HG03571 (cell line): ENCODE measurements at regions not wholly inside any gene's neighbourhood (a gene's known extent, or its start where the extent isn't known, plus 50 kb on each side); places are given as distances from the start of the nearest gene placed in this dataset.
"Not testable (repeated sequence)": the region's sequence is repeated elsewhere in the genome, so short reads cannot be mapped to it uniquely, and the experiment has no call there.

Source experiments
- ATAC-seq: cut with Tn5 transposase; IDR thresholded peaks from one replicate; pipeline ENCODE4 v1.9.1; 2021; ENCODE audit not compliant: unreplicated experiment

DNA sequence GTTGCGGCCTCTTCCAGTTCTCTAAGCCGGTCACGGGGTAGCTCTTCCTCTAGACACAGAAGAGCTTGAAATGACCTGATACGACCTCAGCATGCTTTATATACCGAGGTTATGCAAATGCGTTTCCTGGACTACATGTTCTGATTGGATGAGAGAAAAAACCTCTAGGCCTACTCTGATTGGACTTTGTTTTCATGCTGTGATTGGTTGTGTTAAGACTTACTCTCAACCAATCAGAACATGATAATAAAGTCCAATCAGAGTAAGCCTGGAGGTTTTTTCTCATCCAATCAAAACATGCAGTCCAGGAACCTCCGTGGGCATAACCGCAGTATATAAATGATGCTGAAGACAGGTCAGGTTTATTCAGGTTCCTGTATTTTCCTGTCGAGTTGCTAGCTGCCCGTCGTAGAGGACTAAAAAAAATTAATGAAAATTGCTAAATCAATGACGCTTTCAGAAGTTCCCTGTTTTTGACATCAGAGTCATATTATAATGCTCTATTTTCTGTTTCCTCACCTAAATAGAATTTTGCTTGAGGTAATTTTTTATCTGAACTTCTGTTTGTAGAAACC lies 177.4 kb downstream of the POTEB3 start:
- no peak for ATAC-seq

DNA sequence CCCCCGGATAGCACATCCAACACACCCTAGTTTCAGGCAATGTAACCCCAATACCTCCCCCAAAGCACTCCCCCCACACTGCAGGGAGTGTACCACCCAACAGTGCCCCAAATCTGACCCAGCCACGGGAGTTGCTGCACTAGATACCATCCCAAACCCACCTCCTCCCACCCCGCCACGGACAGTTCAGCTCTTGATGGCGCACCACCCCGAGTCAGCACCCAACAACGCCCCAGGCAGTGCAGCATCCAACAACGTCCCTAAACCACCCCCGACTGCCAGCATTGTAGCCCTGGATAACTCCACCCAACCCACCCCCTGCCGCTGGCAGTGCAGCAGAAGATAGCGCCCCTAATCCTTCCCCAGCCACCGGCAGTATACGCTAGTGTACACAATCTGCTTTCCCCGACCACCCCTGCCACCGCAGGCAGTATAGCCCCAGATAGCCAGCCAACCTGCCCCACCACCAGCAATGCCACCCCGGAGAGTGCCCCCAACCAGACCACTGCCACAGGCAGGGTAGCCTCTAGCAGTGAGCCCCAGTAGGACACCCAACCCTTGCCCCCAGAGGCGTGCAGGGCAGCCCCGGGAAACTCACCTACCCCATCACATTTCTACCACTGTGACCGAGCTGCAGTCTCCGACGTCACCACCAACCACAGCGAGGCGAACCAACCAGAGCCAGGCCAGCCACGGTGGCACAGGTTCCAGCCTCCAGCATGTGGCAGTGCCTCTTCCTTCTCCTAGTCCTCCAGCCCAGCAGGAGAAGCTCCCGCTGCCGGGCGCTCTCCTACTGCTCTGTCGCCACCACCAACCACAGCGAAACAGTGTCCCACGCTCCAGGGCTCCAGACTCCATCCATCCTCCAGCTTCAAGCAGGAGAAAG lies 178.1 kb downstream of the POTEB3 start:
- ATAC-seq: no peak

DNA sequence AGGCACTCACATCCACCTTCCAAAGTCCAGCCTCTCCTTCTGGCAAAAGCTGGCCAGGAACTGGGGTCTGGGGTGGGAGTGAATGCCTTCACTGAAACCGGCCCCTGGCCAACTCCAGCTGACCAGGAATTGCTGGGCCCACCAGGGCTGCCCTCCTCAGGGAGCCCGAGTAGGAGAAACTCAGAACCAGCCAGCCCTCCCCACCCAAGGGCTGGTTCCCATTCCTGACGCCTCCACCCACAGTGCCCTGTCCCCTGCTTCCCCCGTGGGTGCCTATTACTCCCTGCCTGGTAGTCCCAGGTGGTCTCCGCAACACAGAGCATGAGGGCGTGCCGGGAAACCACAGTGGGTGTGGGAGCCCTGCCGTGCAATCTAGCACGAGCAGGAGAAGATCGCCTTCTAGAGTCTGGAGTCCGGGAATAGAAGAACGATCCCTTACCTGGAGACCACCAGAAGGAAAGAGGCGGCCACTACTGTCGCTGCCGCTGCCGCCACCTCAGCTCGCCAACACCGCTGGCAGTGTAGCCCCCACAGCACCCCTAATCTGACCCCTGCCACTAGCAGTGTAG lies 178.8 kb downstream of the POTEB3 start:
- no peak for ATAC-seq

DNA sequence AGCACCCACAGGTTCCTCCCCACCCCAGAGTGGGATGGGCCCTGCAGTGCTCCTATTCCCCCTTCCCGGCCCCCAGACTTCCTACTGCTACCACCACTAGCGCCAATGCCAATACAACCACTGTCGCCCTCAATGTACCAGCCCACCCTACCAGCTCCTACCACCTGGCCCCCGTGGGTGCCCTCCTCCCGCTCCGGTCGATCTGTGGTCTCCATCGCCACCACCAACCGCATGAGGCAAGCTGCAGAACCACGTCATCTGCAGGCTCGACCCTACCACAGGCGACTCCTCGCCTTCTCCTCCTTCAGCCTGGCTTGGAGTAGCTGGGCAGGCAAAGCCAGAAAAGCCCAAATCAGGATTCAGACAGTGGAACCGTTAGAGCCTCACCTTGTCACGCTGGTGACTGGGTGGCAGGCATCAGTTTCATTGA lies 179.3 kb downstream of the POTEB3 start:
- ATAC-seq: no peak

DNA sequence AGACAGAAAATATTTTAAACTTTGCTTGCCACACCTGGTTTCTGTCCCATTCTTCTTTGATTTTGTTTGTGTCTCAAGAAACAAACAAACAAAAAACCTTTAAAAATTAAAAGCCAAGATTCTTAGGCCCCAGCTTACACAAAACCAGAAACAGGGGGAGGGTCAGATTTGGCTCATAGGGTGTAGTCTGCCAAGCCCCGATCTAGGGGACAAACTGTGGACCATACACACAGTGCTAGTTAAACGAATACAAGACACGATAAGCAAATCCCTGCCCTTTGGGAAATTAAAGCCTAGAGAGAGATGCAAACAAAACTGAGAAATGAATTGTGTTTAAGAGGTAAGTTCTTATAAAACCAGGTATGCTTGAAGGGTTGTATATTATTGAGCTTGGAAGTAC lies 181.7 kb downstream of the POTEB3 start:
- not testable (repeated sequence) for ATAC-seq

DNA sequence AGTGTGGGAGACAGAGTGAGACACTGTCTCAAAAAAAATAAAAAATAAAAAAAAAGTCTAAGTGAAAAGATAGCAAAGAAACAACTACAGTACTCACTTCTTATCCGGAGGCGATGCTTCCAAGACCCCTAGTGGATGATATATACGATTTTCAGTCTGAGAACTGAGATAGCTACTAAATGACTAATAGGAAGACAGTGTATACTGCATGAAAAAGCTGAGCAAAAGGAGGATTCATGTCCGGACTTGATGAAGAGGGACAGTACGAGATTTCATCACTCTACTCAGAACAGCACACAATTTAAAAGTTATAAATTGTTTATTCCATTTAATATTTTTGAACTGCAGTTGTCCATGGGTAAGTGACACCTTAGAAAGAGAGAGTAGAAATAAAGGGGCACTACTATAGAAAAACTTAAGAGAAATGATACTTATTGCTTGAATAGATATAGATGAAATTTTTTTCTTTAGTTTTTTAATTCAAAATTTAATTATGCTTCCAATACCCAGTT lies 190.7 kb downstream of the POTEB3 start:
- not testable (repeated sequence) for ATAC-seq
